Upper lobe of left lung (tissue), 6 donors: ENCODE measurements at regions not wholly inside any gene's neighbourhood (a gene's known extent, or its start where the extent isn't known, plus 50 kb on each side); places are given as distances from the start of the nearest gene placed in this dataset.

Experiments used
- ATAC-seq, 2 donors: fragments of 200-7000 bp; cut with Tn5 transposase; one replicate each; pipeline ENCODE4 v1.9.1; 2022; ENCODE audit warnings: mild to moderate bottlenecking in 2 of 2, moderate library complexity in 2 of 2; ENCODE audit not compliant: low FRiP score in 2 of 2
- DNase-seq, 2 donors: peaks; one replicate each; pipeline ENCODE4 v3.0.0-alpha.2; 2019 to 2020
- H3K27ac ChIP-seq, 4 donors: fragments of 200-600 bp; sonication (generic); one replicate each; pipeline ENCODE4 v1.5.1; 2016 to 2019
- H3K27me3 ChIP-seq, 4 donors: fragments of 200-600 bp; sonication (generic); one replicate each; pipeline ENCODE4 v1.5.1; 2017 to 2019
- H3K36me3 ChIP-seq, 4 donors: fragments of 200-600 bp; sonication (generic); one replicate each; pipeline ENCODE4 v1.5.1; 2016 to 2019
- H3K4me1 ChIP-seq, 4 donors: fragments of 200-600 bp; sonication (generic); one replicate each; pipeline ENCODE4 v1.5.1; 2018 to 2019
- H3K4me3 ChIP-seq, 4 donors: fragments of 200-600 bp; sonication (generic); one replicate each; pipeline ENCODE4 v1.5.1; 2017 to 2019; ENCODE audit warnings: mild to moderate bottlenecking in 2 of 4, moderate library complexity in 1 of 4
- H3K9me3 ChIP-seq, 4 donors: fragments of 200-600 bp; sonication (generic); one replicate each; pipeline ENCODE4 v1.5.1; 2018 to 2019
- EP300 ChIP-seq, 4 donors: sonication (generic); formaldehyde crosslinking; IDR thresholded peaks; one replicate each; pipeline ENCODE4 v1.5.1; 2017; ENCODE audit warnings: antibody characterized with exemption in 4 of 4, control low read depth in 2 of 4
- POLR2A ChIP-seq, 4 donors: fragments of 450-650 bp; IDR thresholded peaks; one replicate each; pipeline ENCODE4 v1.5.1; 2016 to 2017; ENCODE audit warnings: antibody characterized with exemption in 4 of 4, mild to moderate bottlenecking in 2 of 4
- POLR2AphosphoS5 ChIP-seq, 2 donors: sonication (generic); formaldehyde crosslinking; IDR thresholded peaks; one replicate each; pipeline ENCODE4 v1.5.1; 2017; ENCODE audit warnings: antibody characterized with exemption in 2 of 2
- WGBS, 2 donors: methylation state at CpG; one replicate each; pipeline ENCODE4 v1.1.5; 2017 to 2018; 5-methylcytosine and 5-hydroxymethylcytosine counted together
- TF ChIP-seq, protein P1 (sequence below), 6 experiments: fragments of 450-650 bp in 4 of 6; fragments of 200-600 bp in 2 of 6; sonication (generic) in 2 of 6; IDR thresholded peaks; one replicate each; pipeline ENCODE4 v1.5.1; 2016 to 2019; ENCODE audit warnings: antibody characterized with exemption in 6 of 6
- donor health status: DM: no; HTN: no; CAD: no; lungs with moderate emphysema.
- donor health status: DM: no; HTN: yes; CAD: no; lungs with severe emphysema.

DNA sequence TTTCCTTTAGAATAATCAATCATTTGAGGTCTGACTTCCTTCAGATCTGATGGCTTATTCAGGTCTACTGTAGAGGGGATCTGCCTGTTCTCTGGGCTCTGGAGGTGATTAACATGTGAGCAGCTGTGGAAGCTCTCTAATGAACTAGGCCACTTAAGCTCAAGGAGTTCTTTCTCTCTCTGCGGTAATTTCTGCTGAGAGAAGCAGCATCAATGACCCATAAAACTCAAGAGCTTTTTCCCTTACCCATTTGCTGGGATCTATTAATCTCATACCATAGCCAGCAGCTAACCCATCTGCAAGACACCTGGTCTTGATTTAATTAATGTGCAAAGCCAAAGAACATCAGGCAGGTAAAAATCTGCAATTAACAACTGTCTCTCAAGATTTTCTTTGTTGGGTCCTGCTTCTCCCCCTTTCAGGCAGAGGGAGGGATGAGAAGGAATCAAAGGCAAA, 73.2 kb upstream of the DLG1 start:
- no peak overlapping the region for H3K4me3 ChIP-seq
- H3K27ac ChIP-seq, result peak overlapping the region in 2 of 4 donors; percentile 18 to 44
- WGBS, 2 donors, result 50 to 75% methylated on average over 1 of the region's 1 CpG
- H3K4me1 ChIP-seq, result peaks cover 8 to 27% (median 16%) of the 10 kb centered on the region in 4 donors
- no peaks in the 10 kb centered on the region for H3K27me3 ChIP-seq
- H3K36me3 ChIP-seq, result no peaks in the 10 kb centered on the region
- no peaks in the 10 kb centered on the region for H3K9me3 ChIP-seq
- ATAC-seq (no peak), DNase-seq (no peak)
- TF ChIP-seq EP300 (IDR thresholded peaks at IDR 0.05), result no peak
- TF ChIP-seq POLR2A (IDR thresholded peaks at IDR 0.05), result no peak
- no peak for TF ChIP-seq POLR2AphosphoS5 (IDR thresholded peaks at IDR 0.05)
- TF ChIP-seq, protein P1, sequence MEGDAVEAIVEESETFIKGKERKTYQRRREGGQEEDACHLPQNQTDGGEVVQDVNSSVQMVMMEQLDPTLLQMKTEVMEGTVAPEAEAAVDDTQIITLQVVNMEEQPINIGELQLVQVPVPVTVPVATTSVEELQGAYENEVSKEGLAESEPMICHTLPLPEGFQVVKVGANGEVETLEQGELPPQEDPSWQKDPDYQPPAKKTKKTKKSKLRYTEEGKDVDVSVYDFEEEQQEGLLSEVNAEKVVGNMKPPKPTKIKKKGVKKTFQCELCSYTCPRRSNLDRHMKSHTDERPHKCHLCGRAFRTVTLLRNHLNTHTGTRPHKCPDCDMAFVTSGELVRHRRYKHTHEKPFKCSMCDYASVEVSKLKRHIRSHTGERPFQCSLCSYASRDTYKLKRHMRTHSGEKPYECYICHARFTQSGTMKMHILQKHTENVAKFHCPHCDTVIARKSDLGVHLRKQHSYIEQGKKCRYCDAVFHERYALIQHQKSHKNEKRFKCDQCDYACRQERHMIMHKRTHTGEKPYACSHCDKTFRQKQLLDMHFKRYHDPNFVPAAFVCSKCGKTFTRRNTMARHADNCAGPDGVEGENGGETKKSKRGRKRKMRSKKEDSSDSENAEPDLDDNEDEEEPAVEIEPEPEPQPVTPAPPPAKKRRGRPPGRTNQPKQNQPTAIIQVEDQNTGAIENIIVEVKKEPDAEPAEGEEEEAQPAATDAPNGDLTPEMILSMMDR (IDR thresholded peaks at IDR 0.05), result no peak

DNA sequence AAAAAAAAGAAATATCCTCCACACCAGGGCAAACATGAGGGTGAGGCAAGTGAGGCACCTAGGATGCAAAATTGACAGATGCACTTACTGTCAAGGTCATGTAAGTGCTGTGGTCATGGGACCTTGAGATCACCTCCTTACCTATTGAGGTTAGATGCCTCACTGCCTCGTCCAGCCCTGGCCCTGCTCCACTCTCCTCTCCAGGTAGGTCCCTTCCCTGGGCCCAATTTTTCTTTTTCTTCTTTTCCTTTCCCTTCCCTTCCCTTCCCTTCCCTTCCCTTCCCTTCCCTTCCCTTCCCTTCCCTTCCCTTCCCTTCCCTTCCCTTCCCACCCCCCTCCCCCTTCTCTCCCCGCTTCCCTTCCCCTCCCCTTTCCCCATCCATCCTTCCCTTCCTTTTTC, 71.1 kb upstream of the DLG1 start:
- WGBS, 2 donors, result 89 to 92% methylated on average over 2 of the region's 2 CpGs
- H3K36me3 ChIP-seq, result no peaks in the 10 kb centered on the region
- no peaks in the 10 kb centered on the region for H3K9me3 ChIP-seq
- TF ChIP-seq, protein P1 (IDR thresholded peaks at IDR 0.05), result no peak
- TF ChIP-seq POLR2AphosphoS5 (IDR thresholded peaks at IDR 0.05) (no peak), POLR2A (IDR thresholded peaks at IDR 0.05) (no peak), EP300 (IDR thresholded peaks at IDR 0.05) (no peak)
- H3K4me1 ChIP-seq, result peaks cover 8 to 35% (median 20%) of the 10 kb centered on the region in 4 donors
- H3K27me3 ChIP-seq, result no peaks in the 10 kb centered on the region
- no peak overlapping the region for H3K27ac ChIP-seq
- H3K4me3 ChIP-seq, result no peak overlapping the region
- ATAC-seq (no peak), DNase-seq (no peak)

DNA sequence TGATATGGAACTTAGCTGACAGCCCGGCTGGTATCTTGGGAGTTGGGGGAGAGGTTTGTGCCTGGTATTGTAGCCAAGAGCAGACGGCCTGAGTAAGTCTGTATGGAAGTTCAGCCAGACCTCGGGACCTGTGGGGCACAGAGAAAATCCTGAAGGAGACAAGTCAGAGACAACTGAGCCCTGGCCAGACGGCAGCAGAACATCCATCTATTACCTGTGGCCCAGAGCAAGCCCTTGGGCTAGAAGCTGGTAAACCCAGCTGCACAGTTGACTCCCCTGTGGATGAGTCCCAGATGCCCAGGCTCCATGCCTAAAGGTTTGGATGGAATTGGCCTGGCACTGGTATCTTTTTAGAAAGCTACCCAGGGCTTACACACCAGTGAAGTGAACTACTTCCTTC, 70.4 kb upstream of the DLG1 start:
- no peak for TF ChIP-seq EP300 (IDR thresholded peaks at IDR 0.05)
- TF ChIP-seq POLR2A (IDR thresholded peaks at IDR 0.05), result no peak
- no peak for TF ChIP-seq POLR2AphosphoS5 (IDR thresholded peaks at IDR 0.05)
- TF ChIP-seq, protein P1 (IDR thresholded peaks at IDR 0.05), result no peak
- 93 to 94% methylated on average over 4 of the region's 4 CpGs for WGBS, 2 donors
- Histone ChIP-seq H3K4me3 (no peak overlapping the region), H3K27ac (no peak overlapping the region), H3K36me3 (no peaks in the 10 kb centered on the region), H3K9me3 (no peaks in the 10 kb centered on the region), H3K27me3 (no peaks in the 10 kb centered on the region), H3K4me1 (peaks cover 8 to 35% (median 23%) of the 10 kb centered on the region in 4 donors)
- ATAC-seq (no peak), DNase-seq (no peak)

DNA sequence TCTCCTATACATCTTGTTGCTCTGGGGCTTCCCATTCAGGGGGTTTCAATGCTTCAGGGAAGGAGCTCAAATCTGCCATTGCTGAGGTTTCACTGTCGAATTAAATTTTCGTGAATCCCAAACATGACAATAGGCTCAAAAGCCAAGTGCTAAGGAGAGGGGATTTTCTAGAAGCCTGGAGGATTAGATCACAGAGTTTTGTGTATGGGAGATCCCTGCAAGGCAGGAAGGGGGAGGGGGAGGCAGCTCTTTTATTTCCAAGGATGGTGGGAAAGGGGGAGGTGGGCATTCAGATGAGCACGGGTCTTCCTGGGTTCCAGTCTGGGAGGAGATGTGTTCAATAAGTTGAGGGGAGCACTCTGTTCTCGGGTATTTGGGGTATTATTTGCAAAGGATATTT, 69.9 kb upstream of the DLG1 start:
- ATAC-seq (no peak), DNase-seq (no peak)
- H3K9me3 ChIP-seq, result no peaks in the 10 kb centered on the region
- TF ChIP-seq, protein P1 (IDR thresholded peaks at IDR 0.05), result no peak
- TF ChIP-seq EP300 (IDR thresholded peaks at IDR 0.05) (no peak), POLR2AphosphoS5 (IDR thresholded peaks at IDR 0.05) (no peak), POLR2A (IDR thresholded peaks at IDR 0.05) (no peak)
- H3K27me3 ChIP-seq, result no peaks in the 10 kb centered on the region
- WGBS, 2 donors, result 58 to 66% methylated on average over 4 of the region's 4 CpGs
- H3K4me3 ChIP-seq, result no peak overlapping the region
- H3K36me3 ChIP-seq, result no peaks in the 10 kb centered on the region
- peaks cover 8 to 35% (median 23%) of the 10 kb centered on the region in 4 donors for H3K4me1 ChIP-seq
- H3K27ac ChIP-seq, result no peak overlapping the region

DNA sequence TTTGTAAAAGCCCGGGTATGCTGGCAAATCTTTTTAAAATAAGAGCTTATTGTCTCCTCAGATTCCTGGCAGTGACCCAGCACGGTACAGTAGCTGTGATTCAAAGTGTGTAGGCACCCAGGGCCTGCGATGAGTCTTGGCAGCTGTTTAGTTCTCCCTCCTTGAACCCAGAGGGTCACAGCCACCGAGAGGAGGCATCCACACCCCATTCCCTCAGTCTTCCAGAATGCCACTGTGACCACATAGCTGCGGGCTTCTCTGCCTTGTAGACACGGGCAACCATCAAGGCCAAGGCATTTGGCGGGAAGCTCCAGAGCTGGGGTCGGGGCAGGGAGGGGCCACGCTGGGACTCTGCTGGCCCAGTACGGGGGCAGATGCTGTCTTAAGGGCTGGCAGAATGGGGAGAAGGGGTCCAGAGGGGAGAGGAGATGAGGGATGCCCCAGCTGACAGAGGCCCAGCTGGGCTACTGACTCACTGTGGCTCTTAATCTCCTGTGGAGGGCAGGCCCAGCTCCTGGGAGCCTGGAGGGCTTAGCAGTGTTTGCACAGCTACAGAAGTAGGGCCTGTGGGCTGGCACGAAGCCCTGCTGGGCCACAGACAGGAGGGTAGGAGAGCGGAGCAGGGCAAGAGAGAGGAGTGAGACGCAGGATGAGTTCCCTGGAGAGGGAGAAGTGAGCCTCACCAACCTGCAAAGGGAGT, 68.8 kb upstream of the DLG1 start:
- TF ChIP-seq, protein P1 (IDR thresholded peaks at IDR 0.05), result no peak
- TF ChIP-seq POLR2A (IDR thresholded peaks at IDR 0.05) (no peak), EP300 (IDR thresholded peaks at IDR 0.05) (peak in 1 of 4 donors; percentile 9), POLR2AphosphoS5 (IDR thresholded peaks at IDR 0.05) (peak in 1 of 2 donors; percentile 17)
- ATAC-seq (peak; percentile 42 to 89), DNase-seq (peak; percentile 64 to 92)
- Histone ChIP-seq H3K36me3 (no peaks in the 10 kb centered on the region), H3K4me3 (no peak overlapping the region), H3K27me3 (no peaks in the 10 kb centered on the region), H3K27ac (peak overlapping the region in 2 of 4 donors; percentile 2 to 5), H3K4me1 (peaks cover 8 to 29% (median 19%) of the 10 kb centered on the region in 4 donors), H3K9me3 (no peaks in the 10 kb centered on the region)
- WGBS, 2 donors, result 64 to 78% methylated on average over 11 to 12 of the region's 13 CpGs
